ENCODE measurements at regions not wholly inside any gene's neighbourhood (a gene's known extent, or its start where the extent isn't known, plus 50 kb on each side); places are given as distances from the start of the nearest gene placed in this dataset.

DNA sequence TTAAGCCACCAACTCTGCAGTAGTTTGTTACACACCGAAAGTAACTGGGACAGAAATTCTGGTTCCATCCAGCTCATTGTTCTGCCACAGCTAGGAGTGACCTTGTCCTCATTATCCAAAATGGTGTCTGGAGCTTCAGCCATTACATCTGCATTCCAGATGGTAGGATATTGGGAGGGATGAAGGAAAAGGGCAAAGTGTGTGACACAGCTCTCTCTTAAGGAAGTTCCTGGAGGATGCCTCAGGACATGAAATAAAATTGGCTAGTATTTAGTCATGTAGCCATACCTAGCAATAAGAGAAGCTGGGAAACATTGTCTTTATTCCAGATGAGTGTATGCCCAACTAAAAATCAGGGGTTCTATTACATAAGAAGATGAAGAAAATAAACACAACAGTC lies 262.0 kb downstream of the BCOR start:
- in situ Hi-C loops (cut with HindIII; ENCODE audit: low sequenced_read_pairs): no loop called here
- DNase-seq (ENCODE audit: low read depth): no peak
- H3K4me3 ChIP-seq (ENCODE audit: low read depth, low read length): no peak overlapping the region
- TF ChIP-seq CTCF (IDR thresholded peaks at IDR 0.05; ENCODE audit: low read depth, low read length, missing control alignments): no peak

DNA sequence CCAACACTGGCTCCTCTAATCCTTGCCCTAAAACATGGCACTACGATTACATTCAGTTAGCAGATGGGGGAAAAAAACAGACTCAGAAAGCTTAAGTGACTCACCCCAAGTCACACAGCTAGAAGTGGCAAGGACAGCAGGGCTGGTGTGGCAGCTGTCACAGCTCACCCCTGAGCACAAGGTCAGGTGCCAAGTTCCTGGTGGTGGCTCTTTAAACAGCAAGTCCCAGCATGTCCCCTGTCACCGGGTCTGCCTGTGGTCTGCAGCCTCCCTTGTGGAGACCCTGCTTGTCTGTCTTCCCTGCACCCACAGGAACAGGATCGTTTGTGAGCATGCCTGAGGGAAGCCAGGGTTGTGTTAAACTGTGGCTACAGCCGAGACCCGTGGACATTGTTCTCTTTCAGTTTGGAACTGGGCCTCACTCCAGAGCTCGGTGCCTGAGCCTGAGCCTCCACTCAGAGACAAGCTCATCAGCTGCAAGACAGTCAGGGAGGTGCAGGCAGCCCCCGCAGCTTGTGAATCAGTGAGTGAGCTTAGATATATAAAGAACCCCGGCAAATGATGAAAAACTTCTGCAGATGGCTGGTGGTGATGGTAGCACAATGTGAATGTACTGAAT lies 260.8 kb downstream of the BCOR start:
- DNase-seq (ENCODE audit: low read depth): no peak

DNA sequence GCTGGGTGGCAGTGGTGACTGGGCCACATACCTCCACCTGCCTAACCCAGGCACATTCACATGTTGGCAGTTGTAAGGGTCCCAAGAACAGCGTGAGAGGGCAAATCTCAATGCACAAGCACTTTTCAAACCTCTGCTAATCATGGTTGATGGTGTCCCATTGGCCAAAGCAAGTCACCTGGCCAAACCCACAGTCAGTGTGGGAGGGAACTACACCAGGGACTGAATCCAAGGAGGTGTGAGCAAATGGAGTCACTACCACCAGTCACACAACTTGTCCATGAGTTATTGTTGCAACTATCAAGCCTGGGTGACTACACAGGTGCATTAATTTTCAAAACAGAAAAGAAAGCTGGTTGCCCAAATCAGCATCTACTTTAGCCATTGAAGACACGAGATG lies 260.1 kb downstream of the BCOR start:
- DNase-seq (ENCODE audit: low read depth): no peak
- no peak for TF ChIP-seq CTCF (IDR thresholded peaks at IDR 0.05; ENCODE audit: low read depth, low read length, missing control alignments)
- in situ Hi-C loops (cut with HindIII; ENCODE audit: low sequenced_read_pairs): no loop called here
- H3K4me3 ChIP-seq (ENCODE audit: low read depth, low read length): no peak overlapping the region

More for the DNA sequence above, 260.8 kb downstream of the BCOR start:
- in situ Hi-C loops (cut with HindIII; ENCODE audit: low sequenced_read_pairs): no loop called here
- no peak overlapping the region for H3K4me3 ChIP-seq (ENCODE audit: low read depth, low read length)
- TF ChIP-seq CTCF (IDR thresholded peaks at IDR 0.05; ENCODE audit: low read depth, low read length, missing control alignments): no peak

GRCh38 chrX:39839371-39839770 lies 258.4 kb downstream of the BCOR start:
- no peak for DNase-seq (ENCODE audit: low read depth)
- in situ Hi-C loops (cut with HindIII; ENCODE audit: low sequenced_read_pairs): no loop called here
- no peak overlapping the region for H3K4me3 ChIP-seq (ENCODE audit: low read depth, low read length)
- TF ChIP-seq CTCF (IDR thresholded peaks at IDR 0.05; ENCODE audit: low read depth, low read length, missing control alignments): no peak

DNA sequence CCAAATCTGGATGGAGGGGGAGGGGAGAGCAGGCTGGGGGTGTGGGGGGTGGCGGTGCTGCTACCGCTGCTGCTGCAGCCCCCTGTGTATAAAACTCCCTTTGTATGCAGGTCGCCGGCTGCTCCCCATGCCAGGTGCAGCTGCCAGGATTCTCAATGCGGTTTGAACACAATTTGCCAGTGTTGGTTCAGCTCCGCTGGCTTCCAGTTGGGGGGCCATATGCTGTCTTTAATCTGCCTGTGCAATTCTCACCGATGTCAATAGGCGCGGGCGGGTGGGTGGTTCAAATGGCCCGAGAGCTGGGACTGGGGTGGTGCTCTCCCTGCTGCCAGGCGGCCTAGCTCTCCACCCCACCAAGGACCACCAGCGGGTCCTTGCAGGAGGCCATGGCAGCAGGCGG lies 257.6 kb downstream of the BCOR start:
- no peak overlapping the region for H3K4me3 ChIP-seq (ENCODE audit: low read depth, low read length)
- in situ Hi-C loops (cut with HindIII; ENCODE audit: low sequenced_read_pairs): no loop called here
- no peak for DNase-seq (ENCODE audit: low read depth)
- no peak for TF ChIP-seq CTCF (IDR thresholded peaks at IDR 0.05; ENCODE audit: low read depth, low read length, missing control alignments)

DNA sequence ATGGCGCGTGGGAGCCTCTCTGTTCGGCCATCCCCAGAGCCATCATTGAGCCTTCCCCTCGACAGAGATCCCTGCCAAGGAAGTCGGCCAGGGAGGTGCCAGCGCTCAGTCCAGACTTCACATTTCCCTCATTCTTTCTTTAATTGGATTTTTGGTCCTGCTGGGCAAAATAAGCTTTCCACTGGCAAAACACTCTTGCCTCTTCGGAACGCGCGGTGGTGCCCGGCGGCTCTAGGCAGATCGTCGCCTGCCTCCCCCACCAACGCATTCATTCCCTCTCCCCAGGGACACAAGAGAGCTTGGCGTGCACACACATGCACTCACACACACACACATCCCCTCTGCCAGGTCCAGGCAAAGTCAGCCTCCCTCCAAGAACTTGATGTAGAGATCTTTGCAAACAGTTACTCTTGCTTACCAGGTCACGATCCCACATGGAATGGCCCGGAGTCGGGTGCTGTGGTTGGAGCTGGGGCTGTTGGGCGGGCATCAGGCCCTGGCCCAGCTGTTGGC lies 257.1 kb downstream of the BCOR start:
- in situ Hi-C loops (cut with HindIII; ENCODE audit: low sequenced_read_pairs): no loop called here
- no peak overlapping the region for H3K4me3 ChIP-seq (ENCODE audit: low read depth, low read length)
- no peak for TF ChIP-seq CTCF (IDR thresholded peaks at IDR 0.05; ENCODE audit: low read depth, low read length, missing control alignments)
- no peak for DNase-seq (ENCODE audit: low read depth)
